GM18867 (cell line): ENCODE measurements at regions not wholly inside any gene's neighbourhood (a gene's known extent, or its start where the extent isn't known, plus 50 kb on each side); places are given as distances from the start of the nearest gene placed in this dataset.
"Not testable (repeated sequence)": the region's sequence is repeated elsewhere in the genome, so short reads cannot be mapped to it uniquely, and the experiment has no call there.

Experiments used
- ATAC-seq: cut with Tn5 transposase; IDR thresholded peaks from one replicate; pipeline ENCODE4 v1.9.1; 2021; ENCODE audit warnings: mild to moderate bottlenecking, moderate library complexity; ENCODE audit not compliant: unreplicated experiment

DNA sequence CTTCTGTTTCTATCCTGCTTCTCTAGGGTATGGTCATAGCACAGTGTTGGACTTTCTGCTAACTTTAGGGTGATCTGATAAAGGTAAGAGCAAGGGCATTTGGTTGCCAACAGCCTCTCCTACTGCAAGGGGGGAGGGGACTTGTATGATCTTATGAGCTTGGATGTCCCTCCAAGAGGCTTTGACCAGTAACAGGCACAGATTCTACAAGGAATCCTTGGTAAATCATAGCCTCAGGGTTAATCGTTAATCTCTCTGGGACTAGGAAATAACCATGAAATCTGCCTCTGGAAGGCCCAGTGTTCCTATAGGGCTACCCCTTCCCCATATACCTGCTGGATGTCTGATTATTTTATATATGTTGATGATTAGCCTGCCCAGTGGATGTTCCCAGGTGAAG is 134.8 kb upstream of the TNFSF4 start:
- ATAC-seq: no peak

DNA sequence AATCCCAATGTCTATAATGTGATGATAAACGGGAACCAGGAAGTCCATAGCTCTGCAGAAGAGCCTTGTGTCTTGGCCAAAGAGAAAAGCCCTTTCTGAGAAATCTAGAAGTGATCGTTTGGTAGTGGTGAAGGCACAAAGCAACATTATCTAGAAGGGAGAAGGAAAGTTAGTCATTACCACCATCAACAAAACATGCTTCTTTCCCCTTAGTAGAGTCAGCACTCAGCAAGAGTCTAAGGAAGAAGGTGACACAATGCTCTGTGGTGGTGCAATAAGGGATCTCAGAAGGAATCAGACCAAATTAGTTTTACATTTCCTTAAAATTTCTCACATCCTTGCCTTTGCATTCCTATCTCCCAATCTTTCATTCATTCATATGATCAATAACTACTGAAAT is 134.4 kb upstream of the PRDX6 start:
- ATAC-seq: no peak

- no peak for ATAC-seq
These were observed 132.9 kb upstream of the PRDX6 start for GRCh38 chr1:173344034-173344743.

DNA sequence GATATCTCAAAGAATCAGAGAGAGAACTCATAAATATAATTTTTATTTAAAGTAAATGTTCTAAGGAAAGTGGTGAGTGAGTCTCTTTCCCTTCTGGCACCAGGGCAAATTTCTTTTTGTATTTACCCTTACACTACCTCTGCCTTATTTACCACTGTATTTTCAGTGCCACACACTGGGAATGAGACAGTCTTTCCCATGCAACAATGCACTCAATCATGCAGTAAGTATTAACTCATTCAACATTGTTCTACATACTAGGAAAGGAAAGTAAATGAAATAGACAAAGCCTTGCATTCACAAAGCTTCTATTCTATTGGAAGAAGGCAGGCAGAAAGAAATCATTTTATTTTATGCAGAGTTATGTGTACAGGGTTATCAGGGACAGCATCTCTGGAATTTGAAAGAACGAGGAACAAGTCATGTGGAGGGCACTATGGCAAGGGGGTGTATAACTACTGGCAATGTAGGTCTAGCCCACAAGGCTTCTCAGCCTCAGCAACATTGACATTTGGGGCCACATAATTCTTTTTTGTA is 129.8 kb upstream of the PRDX6 start:
- no peak for ATAC-seq

DNA sequence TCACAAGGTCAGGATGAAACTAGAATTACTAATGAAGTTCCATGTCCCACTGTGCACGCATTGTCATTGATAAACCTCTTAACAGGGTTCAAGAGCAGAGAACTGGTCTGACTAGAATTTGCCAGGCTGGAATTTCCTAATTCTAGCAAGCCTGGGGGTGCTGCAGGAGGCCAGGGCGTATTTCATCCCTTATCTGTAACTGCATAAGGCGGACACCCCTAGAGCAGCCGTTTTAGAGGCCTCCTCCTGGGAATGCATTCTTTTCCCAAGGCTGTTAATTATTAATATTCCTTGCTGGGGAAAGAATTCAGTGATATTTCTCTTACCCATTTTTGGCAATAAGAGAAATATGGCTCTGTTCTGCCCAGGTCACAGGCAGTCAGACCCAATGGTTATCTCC is 124.5 kb upstream of the PRDX6 start:
- not testable (repeated sequence) for ATAC-seq

DNA sequence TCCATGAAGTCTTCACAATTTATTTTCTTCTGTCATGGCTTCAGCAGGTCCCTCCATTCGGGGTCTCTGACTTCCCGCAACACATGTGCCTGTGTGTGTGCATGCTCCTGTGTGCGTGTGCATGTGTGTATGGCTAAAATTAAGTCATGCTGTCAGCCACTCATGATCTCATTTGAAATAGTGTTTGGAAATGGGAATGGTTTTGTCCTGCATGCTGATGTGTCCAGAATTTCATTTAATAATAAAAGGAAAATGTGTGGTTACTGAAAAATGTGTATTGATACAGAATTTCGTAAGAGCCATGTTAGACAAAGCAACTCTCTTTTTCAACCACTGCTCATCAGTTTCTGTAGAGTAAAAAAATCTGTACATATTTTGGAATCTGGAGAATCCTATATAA is 123.8 kb upstream of the PRDX6 start:
- no peak for ATAC-seq

GRCh38 chr1:173354937-173355280 is 122.2 kb upstream of the PRDX6 start:
- no peak for ATAC-seq

- ATAC-seq: peak; percentile 56
These were observed 121.7 kb upstream of the PRDX6 start for GRCh38 chr1:173355281-173356031.

- ATAC-seq: no peak
These were observed 120.9 kb upstream of the PRDX6 start for GRCh38 chr1:173356191-173356762.

DNA sequence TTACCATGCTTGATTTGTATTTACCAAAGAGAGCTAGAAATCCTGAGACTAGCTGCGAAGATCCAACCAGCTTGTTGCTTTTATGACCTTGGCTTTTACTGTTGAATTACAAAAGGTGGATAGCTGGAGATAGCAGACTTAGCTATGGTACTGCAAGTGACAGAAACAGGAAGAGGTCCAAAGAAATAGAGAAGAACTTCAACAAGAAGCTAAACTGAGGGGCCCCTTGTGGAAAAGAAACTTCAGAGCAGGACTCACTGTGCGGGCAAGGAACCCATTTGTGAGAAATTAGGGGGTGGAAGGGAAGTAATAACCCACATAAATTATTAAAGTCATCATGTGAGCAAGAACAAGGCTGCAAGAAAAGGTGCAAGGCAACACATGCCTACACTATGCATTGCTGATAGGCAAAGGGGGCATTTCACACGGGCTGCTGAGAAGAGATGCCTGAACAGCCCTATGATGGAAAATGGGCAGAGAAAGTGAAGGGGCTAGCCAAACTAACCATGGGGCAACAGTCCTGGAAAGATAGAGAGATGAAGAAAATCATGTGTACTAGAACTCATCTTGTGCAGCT is 116.6 kb upstream of the PRDX6 start:
- no peak for ATAC-seq

DNA sequence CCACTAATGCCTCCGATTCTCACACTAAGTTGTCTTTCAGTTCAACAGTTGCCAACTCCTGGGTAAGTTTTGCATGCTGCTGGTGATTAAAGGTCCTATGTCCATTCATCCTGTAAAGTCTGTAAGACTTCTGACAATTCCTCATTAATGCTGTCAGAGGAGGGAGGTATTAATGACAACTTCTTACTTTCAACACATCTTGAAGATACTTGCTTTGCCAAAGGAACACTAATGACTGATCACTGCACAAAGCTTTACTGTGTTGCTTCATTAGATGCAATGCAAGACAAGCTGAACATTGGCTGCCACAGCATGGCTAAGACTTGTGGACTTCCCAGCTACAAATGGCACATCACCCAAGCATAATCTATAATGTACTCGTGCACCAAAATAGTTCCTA is 114.6 kb upstream of the PRDX6 start:
- no peak for ATAC-seq

DNA sequence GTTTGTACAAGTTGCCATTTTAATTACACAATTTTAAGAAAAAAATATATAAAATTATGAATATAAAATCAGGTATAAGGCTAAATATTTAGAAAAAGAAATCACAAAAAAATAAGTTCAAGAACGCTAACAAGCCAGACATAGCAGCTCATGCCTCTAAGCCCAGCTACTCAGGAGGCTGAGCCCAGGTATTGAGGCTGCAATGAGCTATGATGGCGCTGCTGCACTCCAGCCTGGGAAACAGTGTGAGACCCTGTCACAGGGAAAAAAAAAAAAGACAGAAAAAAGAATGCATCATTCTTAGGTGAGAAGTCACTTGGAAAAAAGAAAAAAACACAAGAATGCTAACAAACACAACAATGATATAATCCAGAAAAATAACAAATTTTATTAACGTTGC is 112.3 kb upstream of the PRDX6 start:
- ATAC-seq: no peak

DNA sequence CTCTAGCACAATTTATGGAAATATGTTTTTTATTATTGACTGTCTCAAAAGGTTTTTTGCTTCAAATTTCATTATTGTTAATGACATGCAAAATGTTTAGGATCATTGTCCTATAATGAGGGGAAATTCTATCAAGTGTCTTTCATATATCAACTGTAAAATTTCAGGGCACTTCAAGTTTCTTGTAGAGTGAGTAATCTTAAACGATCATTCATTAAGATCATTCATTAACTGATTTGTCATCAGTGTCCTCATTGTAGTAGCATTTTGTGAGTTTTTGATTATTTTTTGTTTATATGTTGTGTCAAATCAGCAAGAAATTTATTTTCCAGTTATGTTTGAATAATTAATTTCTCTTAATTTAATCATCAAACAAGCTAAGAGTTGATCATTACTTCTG is 111.8 kb upstream of the PRDX6 start:
- ATAC-seq: no peak

DNA sequence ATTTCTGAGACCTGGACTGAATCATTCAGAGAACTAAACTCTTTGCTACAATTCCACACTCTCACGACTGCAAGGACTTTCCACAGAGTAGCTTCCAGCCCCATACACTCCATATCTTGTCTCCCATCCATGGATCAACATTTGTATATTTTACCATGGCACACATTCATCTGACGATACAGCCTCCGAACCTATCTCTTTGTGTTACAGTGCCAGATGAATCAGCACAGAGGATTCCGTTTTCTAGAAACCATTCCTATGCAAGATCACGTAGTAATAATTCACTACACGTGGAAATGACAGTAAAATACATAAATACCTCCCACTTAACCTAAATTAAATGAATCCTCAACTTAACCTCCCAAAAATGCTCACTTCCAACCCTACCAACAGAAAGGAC is 110.0 kb upstream of the PRDX6 start:
- no peak for ATAC-seq

GRCh38 chr1:173370586-173370985 is 106.5 kb upstream of the PRDX6 start:
- ATAC-seq: not testable (repeated sequence)

- ATAC-seq: not testable (repeated sequence)
These were observed 101.1 kb upstream of the PRDX6 start for GRCh38 chr1:173376065-173376464.

DNA sequence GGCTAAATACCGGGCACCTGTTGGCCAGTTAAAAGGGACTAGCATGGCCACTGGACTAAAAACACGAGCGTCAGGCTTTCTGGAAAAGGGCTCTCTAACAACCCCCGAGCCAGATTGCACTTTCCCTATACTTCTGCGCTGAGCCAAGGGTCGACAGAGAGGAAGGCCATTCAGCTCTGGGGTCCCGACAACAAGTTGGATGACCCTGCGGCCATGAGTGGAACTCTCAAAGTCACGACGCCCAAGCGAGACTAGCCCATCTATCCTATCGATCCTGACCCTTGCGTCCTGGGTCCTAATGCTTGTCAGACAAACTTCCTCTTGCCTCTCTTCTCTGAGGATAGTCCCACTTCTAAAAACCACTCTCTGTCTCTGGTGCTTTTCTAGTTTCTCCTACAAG is 99.9 kb upstream of the PRDX6 start:
- no peak for ATAC-seq

DNA sequence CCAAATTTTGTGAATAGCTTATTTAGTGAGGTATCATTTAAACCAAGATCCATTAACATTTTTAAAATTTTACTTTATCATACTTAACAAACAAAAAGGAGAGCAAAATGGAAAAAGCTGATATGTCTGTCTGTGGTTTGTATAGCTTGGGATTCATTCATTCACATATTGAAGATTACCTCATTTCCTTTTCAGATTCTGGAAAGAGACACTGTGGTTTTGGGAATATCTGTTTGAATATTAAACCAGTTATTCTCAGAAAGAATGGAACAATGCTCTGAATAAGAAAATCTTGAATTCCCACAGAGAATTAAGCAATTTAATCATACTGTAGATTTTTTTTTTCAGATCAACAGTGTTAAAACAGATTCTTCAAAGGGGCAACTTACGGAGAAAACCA is 93.8 kb upstream of the PRDX6 start:
- ATAC-seq: no peak

- no peak for ATAC-seq
These were observed 88.8 kb upstream of the PRDX6 start for GRCh38 chr1:173388352-173388751.

DNA sequence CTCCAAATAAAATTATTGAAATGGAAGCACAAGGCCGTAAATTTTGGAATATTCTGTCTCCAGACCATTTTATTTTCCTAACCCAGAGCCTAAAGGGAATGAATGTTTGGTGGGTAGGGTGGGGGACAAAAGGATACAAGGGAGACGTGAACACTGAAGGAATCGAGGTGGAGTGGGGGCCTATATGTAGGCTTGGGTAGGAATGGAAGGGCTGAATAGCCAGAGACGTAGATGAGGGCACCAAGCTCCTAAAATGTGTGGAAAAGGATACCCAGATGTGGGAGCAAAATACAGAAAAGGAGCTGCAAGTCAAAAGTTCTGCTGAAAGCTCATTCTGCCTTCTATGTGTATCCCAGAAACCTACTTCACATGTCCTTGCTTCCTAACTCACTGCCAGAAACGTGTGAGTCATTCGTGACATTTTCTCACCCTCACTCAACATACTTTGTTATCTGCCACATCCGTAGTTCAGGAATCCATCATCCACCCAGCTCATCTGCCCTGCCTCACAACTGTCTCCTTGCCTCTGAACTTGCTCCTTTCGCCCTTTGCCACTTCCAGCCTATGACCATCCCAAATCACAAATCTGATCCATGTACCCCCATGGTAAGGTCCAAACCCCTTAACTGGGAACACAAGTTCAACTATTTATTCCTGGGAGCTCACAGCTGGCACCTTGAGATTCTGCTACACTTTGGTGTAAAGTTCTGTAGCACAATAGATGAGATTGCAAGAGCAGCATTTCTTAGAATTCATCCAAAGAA is 84.1 kb upstream of the PRDX6 start:
- no peak for ATAC-seq

GRCh38 chr1:173393659-173394000 is 83.5 kb upstream of the PRDX6 start:
- no peak for ATAC-seq
